ENCODE measurements at regions not wholly inside any gene's neighbourhood (a gene's known extent, or its start where the extent isn't known, plus 50 kb on each side); places are given as distances from the start of the nearest gene placed in this dataset.

- Histone ChIP-seq H3K9me1 (ENCODE audit: insufficient read depth, low read length) (no peaks in the 10 kb centered on the region), H3K4me3 (ENCODE audit: insufficient read depth, low read depth, low read length) (no peak overlapping the region), H3K56ac (ENCODE audit: extremely low read depth, insufficient read depth, low read length) (no peak overlapping the region), H2AFZ (replicated peaks; ENCODE audit: low read length, poor library complexity) (no peak overlapping the region), H4K8ac (ENCODE audit: low read depth in 2 of 2, low read length in 2 of 2) (no peak overlapping the region), H4K20me1 (ENCODE audit: insufficient read depth, low read length) (no peaks in the 10 kb centered on the region), H3K18ac (ENCODE audit: low read depth, low read length) (no peak overlapping the region), H2BK5ac (ENCODE audit: low read depth, low read length, poor library complexity, severe bottlenecking) (no peak overlapping the region), H3K79me1 (ENCODE audit: low read depth in 1 of 2, low read length in 2 of 2) (no peaks in the 10 kb centered on the region), H2BK120ac (ENCODE audit: low read depth, low read length) (no peak overlapping the region), H3K27me3 (ENCODE audit: control insufficient read depth, insufficient read depth, low read length) (no peaks in the 10 kb centered on the region), H3K9me3 (ENCODE audit: control insufficient read depth, insufficient read depth, low read length) (peaks cover 8% of the 10 kb centered on the region; the same call in 1 of the 2 replicates), H2BK20ac (ENCODE audit: low read depth, low read length) (no peak overlapping the region), H3K14ac (replicated peaks; ENCODE audit: low read depth, low read length) (no peak overlapping the region), H2BK15ac (ENCODE audit: low read depth, low read length) (no peak overlapping the region), H3K36me3 (ENCODE audit: control insufficient read depth, insufficient read depth, low read length) (no peaks in the 10 kb centered on the region), H3K4me1 (ENCODE audit: control insufficient read depth, insufficient read depth, low read length) (no peaks in the 10 kb centered on the region), H3K4ac (ENCODE audit: low read depth, low read length) (no peak overlapping the region), H3K4me2 (ENCODE audit: low read depth, low read length) (no peak overlapping the region), H4K91ac (ENCODE audit: insufficient read depth, low read depth, low read length) (no peak overlapping the region), H2AK5ac (ENCODE audit: low read depth, low read length) (no peak overlapping the region), H3K27ac (ENCODE audit: insufficient read depth, low read length) (no peak overlapping the region), H4K5ac (ENCODE audit: low read depth, low read length) (no peak overlapping the region), H2AK9ac (replicated peaks; ENCODE audit: low read depth, low read length, poor library complexity) (no peak overlapping the region), H3K9ac (ENCODE audit: low read depth, low read length) (no peak overlapping the region), H3K23ac (ENCODE audit: low read depth, low read length) (no peak overlapping the region)
- WGBS, 2 experiments (ENCODE audit: extremely low coverage in 2 of 2, insufficient read length in 1 of 2), result no CpG with 5 or more reads among the region's 4 CpGs
- TF ChIP-seq MAFK (IDR thresholded peaks at IDR 0.05; ENCODE audit: low read depth, low read length), result no peak
- no peak for TF ChIP-seq CHD1 (IDR thresholded peaks at IDR 0.05; ENCODE audit: low read depth, low read length)
- TF ChIP-seq POLR2A (IDR thresholded peaks at IDR 0.05; ENCODE audit: low read depth, low read length), result no peak
- TF ChIP-seq MXI1 (IDR thresholded peaks at IDR 0.05; ENCODE audit: borderline replicate concordance, low read depth, low read length), result no peak
- no peak for TF ChIP-seq ELK1 (IDR thresholded peaks at IDR 0.05; ENCODE audit: borderline replicate concordance, low read depth, low read length)
- no peak for TF ChIP-seq SMC3 (IDR thresholded peaks at IDR 0.05; ENCODE audit: low read depth, low read length)
- no peak for TF ChIP-seq BHLHE40 (IDR thresholded peaks at IDR 0.05; ENCODE audit: low read depth, low read length)
- no peak for TF ChIP-seq RFX5 (IDR thresholded peaks at IDR 0.05; ENCODE audit: low read depth, low read length)
- no peak for TF ChIP-seq RAD21 (IDR thresholded peaks at IDR 0.05; ENCODE audit: low read length)
- no peak for TF ChIP-seq NFE2L2 (IDR thresholded peaks at IDR 0.05; ENCODE audit: low read depth, low read length)
- no peak for TF ChIP-seq CTCF (conservative IDR thresholded peaks at IDR 0.05; ENCODE audit: low read depth, low read length)
- TF ChIP-seq RCOR1 (IDR thresholded peaks at IDR 0.05; ENCODE audit: insufficient replicate concordance, low read length), result no peak
- TF ChIP-seq MAZ (IDR thresholded peaks at IDR 0.05; ENCODE audit: borderline replicate concordance, low read depth, low read length), result no peak
- TF ChIP-seq CEBPB (IDR thresholded peaks at IDR 0.05; ENCODE audit: low read depth, low read length), result no peak
- no peak for TF ChIP-seq USF2 (IDR thresholded peaks at IDR 0.05; ENCODE audit: low read depth, low read length)
- no peak for TF ChIP-seq FOS (IDR thresholded peaks at IDR 0.05; ENCODE audit: low read depth, low read length)
- BruUV-seq (replicated peaks), result no TSS peak
- in situ Hi-C loops (cut with MboI; ENCODE audit: low sequenced_read_pairs) (no loop called here), intact Hi-C loops (cut with micrococcal nuclease) (no loop called here), dilution Hi-C loops (cut with HindIII; ENCODE audit: low sequenced_read_pairs, unreplicated experiment) (no loop called here)
- ATAC-seq (ENCODE audit: low read depth) (no peak), DNase-seq (no peak)
- ChIA-PET POLR2A (ENCODE audit: unreplicated experiment) (no interaction called here), CTCF (no interaction called here)
Measured at GRCh38 chr6:10268111-10268510, 146.8 kb downstream of the TFAP2A start.
